IPS DF 4.7 (cell line): ENCODE measurements at regions not wholly inside any gene's neighbourhood (a gene's known extent, or its start where the extent isn't known, plus 50 kb on each side); places are given as distances from the start of the nearest gene placed in this dataset.

ENCODE experiments used
- DNase-seq: peaks from one replicate; pipeline ENCODE4 v3.0.0-alpha.2; 2013; ENCODE audit warnings: low spot score; ENCODE audit errors: extremely low read depth

- DNase-seq: no peak
Observed at GRCh38 chr5:115409094-115409493, 112.6 kb upstream of the CCDC112 start.

GRCh38 chr5:115402822-115403577, 106.5 kb upstream of the CCDC112 start:
- DNase-seq: no peak

GRCh38 chr5:115402092-115402491, 105.6 kb upstream of the CCDC112 start:
- no peak for DNase-seq

- DNase-seq: no peak
Observed at GRCh38 chr5:115398719-115399118, 102.3 kb upstream of the CCDC112 start.

GRCh38 chr5:115396688-115397087, 100.2 kb upstream of the CCDC112 start:
- DNase-seq: no peak

GRCh38 chr5:115396081-115396480, 99.6 kb upstream of the CCDC112 start:
- no peak for DNase-seq

- DNase-seq: no peak
Observed at GRCh38 chr5:115394531-115394930, 98.1 kb upstream of the CCDC112 start.

GRCh38 chr5:115393239-115393638, 96.8 kb upstream of the CCDC112 start:
- no peak for DNase-seq

GRCh38 chr5:115392611-115393010, 96.2 kb upstream of the CCDC112 start:
- DNase-seq: no peak

- no peak for DNase-seq
Observed at GRCh38 chr5:115391780-115392179, 95.3 kb upstream of the CCDC112 start.

- DNase-seq: peak; percentile 30
Observed at GRCh38 chr5:115389799-115390382, 93.4 kb upstream of the CCDC112 start.

GRCh38 chr5:115389034-115389798, 92.8 kb upstream of the CCDC112 start:
- DNase-seq: no peak

GRCh38 chr5:115388240-115388639, 91.8 kb upstream of the CCDC112 start:
- DNase-seq: no peak

GRCh38 chr5:115387816-115388215, 91.4 kb upstream of the CCDC112 start:
- DNase-seq: no peak

GRCh38 chr5:115386657-115387056, 90.2 kb upstream of the CCDC112 start:
- no peak for DNase-seq

- no peak for DNase-seq
Observed at GRCh38 chr5:115384587-115385375, 88.3 kb upstream of the CCDC112 start.

GRCh38 chr5:115382989-115383388, 86.5 kb upstream of the CCDC112 start:
- no peak for DNase-seq

- no peak for DNase-seq
Observed at GRCh38 chr5:115381911-115382662, 85.6 kb upstream of the CCDC112 start.

- DNase-seq: no peak
Observed at GRCh38 chr5:115379622-115380344, 83.3 kb upstream of the CCDC112 start.

- DNase-seq: no peak
Observed at GRCh38 chr5:115378754-115379153, 82.3 kb upstream of the CCDC112 start.
